Natural killer cell (primary cell): ENCODE measurements at regions not wholly inside any gene's neighbourhood (a gene's known extent, or its start where the extent isn't known, plus 50 kb on each side); places are given as distances from the start of the nearest gene placed in this dataset.
"Not testable (repeated sequence)": the region's sequence is repeated elsewhere in the genome, so short reads cannot be mapped to it uniquely, and the experiment has no call there.

ENCODE experiments used
- ATAC-seq, 3 donors: fragments of 150-1000 bp in 2 of 3; fragments of 200-7000 bp in 1 of 3; cut with Tn5 transposase; 1 replicate in 1 of 3; 2 replicates in 2 of 3; pipeline ENCODE4 v1.10.0; 2021; ENCODE audit warnings: mild to moderate bottlenecking in 2 of 3, moderate library complexity in 2 of 3
- DNase-seq, 2 donors: peaks; one replicate each; pipeline versions ENCODE4 v3.0.0 to v3.0.0-alpha.2; 2013 to 2021; ENCODE audit warnings: mixed read lengths in 1 of 2
- H3K27ac ChIP-seq: one replicate; pipeline ENCODE4 v1.5.1; 2013; ENCODE audit warnings: mild to moderate bottlenecking, low read length
- H3K27me3 ChIP-seq: one replicate; pipeline ENCODE4 v1.6.1; 2013; ENCODE audit warnings: low read length; ENCODE audit not compliant: control insufficient read depth, insufficient read depth
- H3K36me3 ChIP-seq: one replicate; pipeline ENCODE4 v1.6.1; 2013; ENCODE audit warnings: low read length; ENCODE audit not compliant: control insufficient read depth, insufficient read depth
- H3K4me1 ChIP-seq: one replicate; pipeline ENCODE4 v1.6.1; 2013; ENCODE audit warnings: low read length; ENCODE audit not compliant: control insufficient read depth, insufficient read depth
- H3K4me3 ChIP-seq: one replicate; pipeline ENCODE4 v1.5.1; 2013; ENCODE audit warnings: low read length
- H3K9me3 ChIP-seq: one replicate; pipeline ENCODE4 v1.6.1; 2013; ENCODE audit warnings: low read length; ENCODE audit not compliant: control insufficient read depth, insufficient read depth
- H3K27ac Mint-ChIP-seq, 2 donors: one replicate each; pipeline ENCODE4 v1.8.0; 2022; ENCODE audit warnings: mild to moderate bottlenecking in 2 of 2, mixed read lengths in 2 of 2, moderate library complexity in 1 of 2
- H3K27me3 Mint-ChIP-seq, 2 donors: one replicate each; pipeline ENCODE4 v1.8.0; 2022; ENCODE audit warnings: low read depth in 2 of 2, mixed read lengths in 2 of 2
- H3K36me3 Mint-ChIP-seq: one replicate; pipeline ENCODE4 v1.8.0; 2022; ENCODE audit warnings: mixed read lengths
- H3K4me1 Mint-ChIP-seq, 2 donors: one replicate each; pipeline ENCODE4 v1.8.0; 2022; ENCODE audit warnings: mixed read lengths in 2 of 2
- H3K4me3 Mint-ChIP-seq: one replicate; pipeline ENCODE4 v1.8.0; 2022; ENCODE audit warnings: mild to moderate bottlenecking, moderate library complexity, mixed read lengths
- H3K9me3 Mint-ChIP-seq, 2 donors: one replicate each; pipeline ENCODE4 v1.8.0; 2022; ENCODE audit warnings: mixed read lengths in 2 of 2
- CTCF ChIP-seq: fragments of 200-600 bp; IDR thresholded peaks from one replicate; pipeline ENCODE4 v1.8.0; 2022; ENCODE audit warnings: antibody characterized with exemption
- WGBS: methylation state at CpG from one replicate; pipeline ENCODE4 v1.1.7; 2013; ENCODE audit warnings: missing lambda C conversion rate; ENCODE audit not compliant: insufficient coverage; 5-methylcytosine and 5-hydroxymethylcytosine counted together
- intact Hi-C: fragments of 100-400 bp; cut with micrococcal nuclease; formaldehyde crosslinking; loops from one replicate; pipeline ENCODE4 v1.14.2; 2022

DNA sequence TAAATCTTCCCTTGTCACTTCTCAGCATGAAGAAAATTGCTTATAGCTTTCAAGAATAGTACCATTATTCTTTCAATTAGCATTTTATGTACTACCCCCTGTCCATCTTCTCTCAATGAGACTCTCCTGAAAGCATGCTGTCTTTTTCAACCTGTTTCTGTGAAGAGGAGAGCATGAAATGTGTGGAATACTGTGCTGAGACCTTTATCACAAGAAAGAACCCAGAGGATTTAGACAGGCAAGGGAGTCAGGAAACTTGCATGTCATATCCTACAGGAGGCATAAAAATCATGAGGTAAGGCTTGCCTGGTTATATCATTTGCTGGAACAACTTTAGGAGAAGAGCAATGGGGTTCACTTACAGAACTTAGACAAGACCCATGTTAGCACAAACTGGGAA, 56.7 kb upstream of the LPAR1 start:
- H3K4me1 ChIP-seq, result no peaks in the 10 kb centered on the region
- Mint-ChIP-seq H3K27me3 (no peaks in the 10 kb centered on the region), H3K4me3 (no peak overlapping the region), H3K9me3 (peaks cover 3 to 9% of the 10 kb centered on the region in 2 donors), H3K4me1 (no peaks in the 10 kb centered on the region), H3K36me3 (no peaks in the 10 kb centered on the region), H3K27ac (no peak overlapping the region)
- H3K27ac ChIP-seq, result no peak overlapping the region
- no peak for TF ChIP-seq CTCF
- no peak for ATAC-seq
- H3K4me3 ChIP-seq, result no peak overlapping the region
- intact Hi-C loops, result no loop called here
- H3K36me3 ChIP-seq, result no peaks in the 10 kb centered on the region
- H3K27me3 ChIP-seq, result no peaks in the 10 kb centered on the region
- H3K9me3 ChIP-seq, result no peaks in the 10 kb centered on the region
- DNase-seq, result no peak

DNA sequence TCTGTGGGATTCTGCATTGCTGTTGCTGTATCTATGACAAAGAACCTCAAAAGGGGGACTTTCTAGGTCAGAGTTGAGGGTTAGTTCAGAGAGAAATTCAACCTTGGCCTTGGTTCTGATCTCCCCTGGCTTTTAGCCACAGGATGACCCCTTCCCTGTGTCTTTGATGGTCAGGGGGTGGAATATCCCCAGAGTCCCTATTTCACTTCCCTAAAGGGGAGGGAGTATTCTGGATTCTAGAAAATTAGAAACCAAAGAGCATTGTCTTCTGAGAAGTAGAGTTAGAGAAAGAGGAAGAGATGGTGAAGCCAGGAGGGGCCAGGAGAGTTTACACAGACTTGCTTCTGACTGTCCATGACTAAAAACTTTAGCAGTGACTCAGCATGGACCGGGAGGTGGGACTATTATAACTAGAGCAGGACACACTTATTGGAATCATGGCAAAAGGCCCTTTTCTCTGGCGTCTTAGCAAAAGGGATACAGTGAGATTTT, 56.2 kb upstream of the LPAR1 start:
- DNase-seq, result no peak
- Mint-ChIP-seq H3K27me3 (no peaks in the 10 kb centered on the region), H3K4me3 (no peak overlapping the region), H3K27ac (no peak overlapping the region), H3K4me1 (no peaks in the 10 kb centered on the region), H3K36me3 (no peaks in the 10 kb centered on the region), H3K9me3 (peaks cover 3 to 9% of the 10 kb centered on the region in 2 donors)
- Histone ChIP-seq H3K27ac (no peak overlapping the region), H3K4me3 (no peak overlapping the region), H3K9me3 (no peaks in the 10 kb centered on the region), H3K36me3 (no peaks in the 10 kb centered on the region), H3K27me3 (no peaks in the 10 kb centered on the region), H3K4me1 (no peaks in the 10 kb centered on the region)
- intact Hi-C loops, result no loop called here
- no peak for TF ChIP-seq CTCF
- ATAC-seq, result peak in 1 of 3 donors; percentile 35
- 27% methylated on average over 2 of the region's 2 CpGs for WGBS

GRCh38 chr9:111092167-111092566, 53.9 kb upstream of the LPAR1 start:
- H3K36me3 Mint-ChIP-seq, H3K27me3 Mint-ChIP-seq, H3K9me3 ChIP-seq, H3K4me1 ChIP-seq, H3K4me3 ChIP-seq, ATAC-seq, DNase-seq, H3K4me3 Mint-ChIP-seq, H3K4me1 Mint-ChIP-seq, H3K9me3 Mint-ChIP-seq, H3K36me3 ChIP-seq, intact Hi-C loops, H3K27ac Mint-ChIP-seq, H3K27me3 ChIP-seq, H3K27ac ChIP-seq: not testable (repeated sequence)
- 100% methylated on average over 1 of the region's 1 CpG for WGBS
